Thyroid gland (tissue), 4 donors: ENCODE measurements at regions not wholly inside any gene's neighbourhood (a gene's known extent, or its start where the extent isn't known, plus 50 kb on each side); places are given as distances from the start of the nearest gene placed in this dataset.

Experiments used
- DNase-seq, 2 donors: peaks; one replicate each; pipeline ENCODE4 v3.0.0-alpha.2; 2019
- H3K27ac ChIP-seq, 3 donors: fragments of 200-600 bp; sonication (generic); 1 replicate in 2 of 3; 2 replicates in 1 of 3; pipeline ENCODE4 v1.5.1; 2016 to 2019; ENCODE audit warnings: mild to moderate bottlenecking in 1 of 3, moderate library complexity in 1 of 3
- H3K27me3 ChIP-seq: fragments of 200-600 bp; sonication (generic); one replicate; pipeline ENCODE4 v1.5.1; 2019
- H3K36me3 ChIP-seq, 2 donors: fragments of 200-600 bp; sonication (generic); one replicate each; pipeline ENCODE4 v1.5.1; 2016 to 2019
- H3K4me1 ChIP-seq, 2 donors: fragments of 200-600 bp; sonication (generic); one replicate each; pipeline ENCODE4 v1.5.1; 2017 to 2019
- H3K4me3 ChIP-seq, 3 donors: fragments of 200-600 bp; sonication (generic); replicated peaks in 1 of 3; 1 replicate in 2 of 3; 2 replicates in 1 of 3; pipeline ENCODE4 v1.5.1; 2016; ENCODE audit warnings: mild to moderate bottlenecking in 1 of 3
- H3K9me3 ChIP-seq: fragments of 200-600 bp; sonication (generic); one replicate; pipeline ENCODE4 v1.5.1; 2017
- POLR2A ChIP-seq, 2 donors: fragments of 450-650 bp; IDR thresholded peaks; one replicate each; pipeline ENCODE4 v1.6.1; 2017; ENCODE audit warnings: antibody characterized with exemption in 2 of 2, mild to moderate bottlenecking in 2 of 2, moderate library complexity in 1 of 2
- WGBS, 2 donors: methylation state at CpG; one replicate each; pipeline ENCODE4 v1.1.5; 2017; 5-methylcytosine and 5-hydroxymethylcytosine counted together
- intact Hi-C: fragments of 100-400 bp; cut with DNase I; formaldehyde crosslinking; loops from one replicate; pipeline ENCODE4 v1.15.1; 2023
- TF ChIP-seq, protein P1 (sequence below), 6 experiments: fragments of 200-600 bp in 3 of 6; fragments of 450-650 bp in 3 of 6; sonication (generic) in 3 of 6; IDR thresholded peaks; one replicate each; pipeline ENCODE4 v1.5.1; 2016 to 2019; ENCODE audit warnings: antibody characterized with exemption in 6 of 6, mild to moderate bottlenecking in 2 of 6, inconsistent platforms in 1 of 6, moderate library complexity in 1 of 6

DNA sequence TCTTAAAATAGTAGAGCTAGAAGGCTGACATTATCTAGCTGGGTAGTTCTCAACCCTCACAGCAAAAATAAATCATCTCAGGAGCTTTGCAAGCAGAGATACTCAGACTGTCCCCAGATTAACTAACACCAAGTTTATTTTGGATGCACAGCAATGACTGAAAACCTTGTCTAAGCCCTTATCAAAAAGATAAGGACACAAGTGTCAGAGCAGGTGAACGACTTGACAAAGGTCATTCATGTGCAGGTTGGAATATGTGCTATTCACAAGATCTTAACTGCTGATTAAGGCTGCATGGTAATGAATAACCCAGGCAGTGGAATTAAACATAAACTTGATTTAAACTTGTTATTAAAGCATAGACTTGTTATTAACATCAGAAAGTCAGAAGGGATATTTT lies 246.6 kb downstream of the BTG1 start:
- Histone ChIP-seq H3K27ac (no peak overlapping the region), H3K4me3 (no peak overlapping the region), H3K4me1 (peaks cover 0 to 5% of the 10 kb centered on the region in 2 donors), H3K27me3 (no peaks in the 10 kb centered on the region), H3K36me3 (no peaks in the 10 kb centered on the region), H3K9me3 (no peaks in the 10 kb centered on the region)
- WGBS, 2 donors, result 42 to 44% methylated on average over 1 of the region's 1 CpG
- DNase-seq, result no peak
- TF ChIP-seq POLR2A (IDR thresholded peaks at IDR 0.05), result no peak
- TF ChIP-seq, protein P1, sequence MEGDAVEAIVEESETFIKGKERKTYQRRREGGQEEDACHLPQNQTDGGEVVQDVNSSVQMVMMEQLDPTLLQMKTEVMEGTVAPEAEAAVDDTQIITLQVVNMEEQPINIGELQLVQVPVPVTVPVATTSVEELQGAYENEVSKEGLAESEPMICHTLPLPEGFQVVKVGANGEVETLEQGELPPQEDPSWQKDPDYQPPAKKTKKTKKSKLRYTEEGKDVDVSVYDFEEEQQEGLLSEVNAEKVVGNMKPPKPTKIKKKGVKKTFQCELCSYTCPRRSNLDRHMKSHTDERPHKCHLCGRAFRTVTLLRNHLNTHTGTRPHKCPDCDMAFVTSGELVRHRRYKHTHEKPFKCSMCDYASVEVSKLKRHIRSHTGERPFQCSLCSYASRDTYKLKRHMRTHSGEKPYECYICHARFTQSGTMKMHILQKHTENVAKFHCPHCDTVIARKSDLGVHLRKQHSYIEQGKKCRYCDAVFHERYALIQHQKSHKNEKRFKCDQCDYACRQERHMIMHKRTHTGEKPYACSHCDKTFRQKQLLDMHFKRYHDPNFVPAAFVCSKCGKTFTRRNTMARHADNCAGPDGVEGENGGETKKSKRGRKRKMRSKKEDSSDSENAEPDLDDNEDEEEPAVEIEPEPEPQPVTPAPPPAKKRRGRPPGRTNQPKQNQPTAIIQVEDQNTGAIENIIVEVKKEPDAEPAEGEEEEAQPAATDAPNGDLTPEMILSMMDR (IDR thresholded peaks at IDR 0.05), result no peak
- intact Hi-C loops, result no loop called here

DNA sequence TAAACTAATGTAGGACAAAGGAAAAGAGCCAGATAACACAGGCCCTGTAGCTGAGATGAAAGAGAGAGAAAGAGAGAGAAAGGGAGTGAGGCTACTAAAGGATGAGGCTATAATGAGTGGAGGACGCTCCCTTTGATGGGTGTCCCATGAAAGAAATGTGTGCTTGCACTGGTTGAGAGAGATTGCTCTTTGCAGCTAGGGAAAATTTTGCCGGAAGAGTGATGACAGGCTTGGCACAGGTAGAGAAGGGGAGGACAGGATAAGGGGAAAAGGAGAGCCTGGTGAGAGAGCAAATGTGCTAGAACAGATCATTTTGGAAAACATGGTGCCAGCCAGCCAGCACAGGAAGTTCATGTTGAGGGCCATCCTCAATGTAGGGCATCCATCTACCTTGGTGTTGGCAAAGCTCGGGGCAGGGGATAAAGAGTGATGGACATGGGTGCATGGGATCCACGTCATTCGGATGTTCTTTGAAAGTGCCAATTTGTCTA lies 248.6 kb downstream of the BTG1 start:
- Histone ChIP-seq H3K36me3 (no peaks in the 10 kb centered on the region), H3K4me1 (peaks cover 0 to 5% of the 10 kb centered on the region in 2 donors), H3K9me3 (no peaks in the 10 kb centered on the region), H3K27me3 (no peaks in the 10 kb centered on the region), H3K4me3 (no peak overlapping the region), H3K27ac (no peak overlapping the region)
- intact Hi-C loops, result no loop called here
- TF ChIP-seq, protein P1 (IDR thresholded peaks at IDR 0.05), result no peak
- 88 to 93% methylated on average over 5 of the region's 5 CpGs for WGBS, 2 donors
- DNase-seq, result no peak

DNA sequence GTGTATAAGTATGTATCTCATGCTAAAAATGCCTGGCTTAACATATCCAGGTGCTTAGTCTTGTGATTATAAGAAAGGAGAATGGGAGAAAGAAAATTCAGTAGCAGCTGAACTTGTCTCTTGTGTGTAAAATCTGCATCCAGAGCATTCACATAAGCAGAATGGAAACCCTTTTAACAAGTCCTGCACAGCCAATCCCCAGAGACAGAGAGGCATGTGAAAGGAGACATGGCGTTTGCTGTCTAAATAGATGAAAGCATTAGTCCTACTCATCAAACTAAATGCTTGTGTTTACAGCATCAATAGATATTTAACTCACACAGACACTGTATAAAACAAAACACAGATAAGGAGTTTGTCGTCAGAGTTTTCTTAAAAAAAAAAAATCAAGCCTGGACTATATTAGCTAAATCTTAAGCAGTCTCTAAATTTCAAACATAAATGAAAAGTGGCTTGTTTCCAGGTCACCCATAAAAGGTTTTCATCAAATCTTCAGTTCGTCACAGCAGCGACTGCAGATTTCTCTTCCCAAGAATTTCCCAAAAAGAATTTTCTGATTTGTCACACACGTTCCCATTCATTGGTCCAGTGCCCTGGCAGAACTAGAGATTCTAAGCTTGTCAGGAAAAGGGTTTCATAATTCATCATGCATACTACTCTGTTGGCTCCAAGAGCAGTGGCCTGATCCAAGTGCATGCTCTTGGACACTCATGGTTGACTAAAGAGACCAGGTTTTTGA lies 249.2 kb downstream of the BTG1 start:
- Histone ChIP-seq H3K4me3 (no peak overlapping the region), H3K36me3 (no peaks in the 10 kb centered on the region), H3K27ac (no peak overlapping the region), H3K9me3 (no peaks in the 10 kb centered on the region), H3K27me3 (no peaks in the 10 kb centered on the region), H3K4me1 (peaks cover 0 to 5% of the 10 kb centered on the region in 2 donors)
- 36 to 42% methylated on average over 5 of the region's 5 CpGs for WGBS, 2 donors
- intact Hi-C loops, result no loop called here
- DNase-seq, result peak; percentile 41 to 76
- no peak for TF ChIP-seq POLR2A (IDR thresholded peaks at IDR 0.05)
- TF ChIP-seq, protein P1 (IDR thresholded peaks at IDR 0.05), result no peak

DNA sequence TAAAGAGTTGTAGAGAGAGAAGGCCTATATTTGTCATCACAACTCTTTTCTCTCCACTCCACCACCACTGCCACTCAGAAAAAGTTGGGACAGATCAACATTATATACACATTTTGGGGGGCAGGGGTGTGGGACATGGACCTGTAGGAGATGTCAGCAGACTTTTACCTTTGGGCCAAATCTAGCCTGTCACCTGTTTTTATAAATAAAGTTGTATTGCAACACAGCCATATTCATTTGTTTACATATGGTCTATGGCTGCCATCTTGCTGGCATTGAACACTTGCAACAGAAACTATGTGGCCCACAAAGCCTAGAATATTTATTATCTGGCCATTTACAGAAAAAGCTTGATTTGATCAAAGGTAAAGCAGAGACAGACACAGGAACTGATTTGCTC lies 250.7 kb downstream of the BTG1 start:
- no peak for DNase-seq
- Histone ChIP-seq H3K27me3 (no peaks in the 10 kb centered on the region), H3K27ac (no peak overlapping the region), H3K9me3 (no peaks in the 10 kb centered on the region), H3K4me3 (no peak overlapping the region), H3K36me3 (no peaks in the 10 kb centered on the region), H3K4me1 (peaks cover 0 to 5% of the 10 kb centered on the region in 2 donors)
- intact Hi-C loops, result no loop called here
- TF ChIP-seq, protein P1 (IDR thresholded peaks at IDR 0.05), result no peak
- TF ChIP-seq POLR2A (IDR thresholded peaks at IDR 0.05), result no peak

DNA sequence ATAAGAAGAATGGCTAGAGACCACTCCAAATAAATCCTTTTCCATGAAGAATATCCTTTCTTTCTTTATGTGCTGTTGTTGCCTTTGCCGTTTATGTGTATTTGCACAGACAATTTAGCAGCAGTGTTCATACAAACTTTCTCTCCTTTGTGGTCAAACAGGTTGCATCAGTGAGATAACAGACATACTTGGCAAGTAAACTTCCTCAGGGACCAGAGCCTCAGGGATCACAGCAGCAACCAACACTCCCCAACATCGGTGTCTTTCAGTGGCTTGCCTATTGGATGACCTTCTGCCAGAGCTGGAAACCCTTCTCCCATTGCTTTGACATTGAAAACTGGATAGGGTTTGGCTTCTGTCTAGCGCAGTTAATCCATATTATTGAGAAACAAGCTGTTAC lies 252.2 kb downstream of the BTG1 start:
- 78 to 88% methylated on average over 3 of the region's 3 CpGs for WGBS, 2 donors

More for the DNA sequence above, 252.2 kb downstream of the BTG1 start:
- Histone ChIP-seq H3K27me3 (no peaks in the 10 kb centered on the region), H3K27ac (no peak overlapping the region), H3K9me3 (no peaks in the 10 kb centered on the region), H3K4me1 (peaks cover 0 to 5% of the 10 kb centered on the region in 2 donors), H3K36me3 (no peaks in the 10 kb centered on the region), H3K4me3 (no peak overlapping the region)
- TF ChIP-seq, protein P1 (IDR thresholded peaks at IDR 0.05), result no peak
- no peak for TF ChIP-seq POLR2A (IDR thresholded peaks at IDR 0.05)
- DNase-seq, result no peak
- intact Hi-C loops, result no loop called here
